NCI-H1930 (cell line): ENCODE measurements at regions not wholly inside any gene's neighbourhood (a gene's known extent, or its start where the extent isn't known, plus 50 kb on each side); places are given as distances from the start of the nearest gene placed in this dataset.
A peak's percentile ranks its signal among the peaks of the same experiment; 100 is the strongest.
"Not testable (repeated sequence)": the region's sequence is repeated elsewhere in the genome, so short reads cannot be mapped to it uniquely, and the experiment has no call there.

ENCODE experiments used
- DNase-seq, 2 experiments: peaks; one replicate each; lab custom pipeline; 2025; lab: John Stamatoyannopoulos, UW

- no peak for DNase-seq
These were observed 124.6 kb upstream of the CDK13 start for GRCh38 chr7:39825401-39825980.

- DNase-seq: no peak
These were observed 123.9 kb upstream of the CDK13 start for GRCh38 chr7:39826166-39826565.

- no peak for DNase-seq
These were observed 122.5 kb upstream of the CDK13 start for GRCh38 chr7:39827571-39827970.

- DNase-seq: no peak
These were observed 121.0 kb upstream of the CDK13 start for GRCh38 chr7:39829028-39829427.

DNA sequence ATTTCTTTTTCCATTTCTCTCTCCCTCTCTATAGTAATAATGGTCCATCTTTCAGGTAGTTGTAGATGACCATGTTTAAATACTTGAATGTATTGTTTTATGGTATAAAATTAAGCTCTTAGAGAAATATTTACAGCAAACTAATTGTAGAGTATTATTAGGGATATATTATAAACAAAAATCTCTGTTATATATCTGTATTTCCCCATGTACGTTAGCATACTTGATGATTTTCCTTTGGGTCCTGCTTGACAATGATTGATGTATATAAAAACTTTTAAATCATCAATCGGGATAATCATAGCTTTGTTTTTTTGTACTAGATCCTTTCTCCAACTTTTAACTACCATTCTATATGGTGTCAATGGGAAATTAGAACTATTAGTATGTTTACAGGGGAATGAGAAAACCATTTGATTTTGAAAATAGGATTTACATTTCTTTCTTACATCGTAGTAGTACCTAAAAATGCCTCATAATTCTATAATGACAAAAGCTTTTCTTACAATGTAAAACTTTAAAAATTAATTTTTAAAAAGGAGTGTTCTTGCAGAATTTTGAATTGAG, 117.5 kb upstream of the CDK13 start:
- DNase-seq: no peak

GRCh38 chr7:39833180-39833799, 116.8 kb upstream of the CDK13 start:
- peak; percentile 18 to 46 for DNase-seq

DNA sequence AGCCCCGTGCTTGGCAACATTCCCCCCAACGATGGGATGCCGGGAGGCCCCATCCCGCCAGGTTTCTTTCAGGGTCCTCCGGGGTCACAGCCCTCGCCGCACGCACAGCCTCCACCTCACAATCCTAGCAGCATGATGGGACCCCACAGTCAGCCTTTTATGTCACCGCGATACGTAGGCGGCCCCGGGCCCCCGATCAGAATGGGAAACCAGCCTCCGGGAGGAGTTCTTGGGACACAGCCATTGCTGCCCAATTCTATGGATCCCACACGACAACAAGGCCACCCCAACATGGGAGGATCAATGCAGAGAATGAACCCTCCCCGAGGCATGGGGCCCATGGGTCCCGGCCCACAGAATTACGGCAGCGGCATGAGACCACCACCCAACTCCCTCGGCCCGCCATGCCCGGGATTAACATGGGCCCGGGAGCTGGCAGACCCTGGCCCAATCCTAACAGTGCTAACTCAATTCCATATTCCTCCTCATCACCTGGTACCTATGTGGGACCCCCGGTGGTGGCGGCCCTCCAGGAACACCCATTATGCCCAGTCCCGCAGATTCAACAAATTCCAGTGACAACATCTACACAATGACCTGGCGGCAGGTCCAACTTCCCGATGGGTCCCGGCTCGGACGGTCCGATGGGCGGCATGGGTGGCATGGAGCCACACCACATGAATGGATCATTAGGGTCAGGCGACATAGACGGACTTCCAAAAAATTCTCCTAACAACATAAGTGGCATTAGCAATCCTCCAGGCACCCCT, 116.0 kb upstream of the CDK13 start:
- not testable (repeated sequence) for DNase-seq

DNA sequence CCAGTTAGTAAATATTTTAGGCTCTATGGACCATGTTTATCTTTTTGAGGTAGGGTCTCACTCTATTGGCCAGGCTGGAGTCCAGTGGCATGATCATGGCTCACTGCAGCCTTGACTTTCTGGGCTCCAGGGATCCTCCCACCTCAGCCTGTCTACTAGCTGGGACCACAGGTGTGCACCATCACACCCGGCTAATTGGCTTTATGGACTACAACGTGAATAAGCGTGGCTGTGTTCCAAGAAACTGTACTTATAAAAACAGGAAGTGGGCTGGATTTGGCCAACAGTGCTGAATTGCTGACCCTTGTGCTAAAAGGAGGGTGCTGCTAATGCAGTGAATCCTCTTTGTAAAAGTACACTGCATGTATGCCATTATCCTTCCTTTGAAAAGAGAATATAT, 111.7 kb upstream of the CDK13 start:
- no peak for DNase-seq

- no peak for DNase-seq
These were observed 105.0 kb upstream of the CDK13 start for GRCh38 chr7:39845006-39845405.

DNA sequence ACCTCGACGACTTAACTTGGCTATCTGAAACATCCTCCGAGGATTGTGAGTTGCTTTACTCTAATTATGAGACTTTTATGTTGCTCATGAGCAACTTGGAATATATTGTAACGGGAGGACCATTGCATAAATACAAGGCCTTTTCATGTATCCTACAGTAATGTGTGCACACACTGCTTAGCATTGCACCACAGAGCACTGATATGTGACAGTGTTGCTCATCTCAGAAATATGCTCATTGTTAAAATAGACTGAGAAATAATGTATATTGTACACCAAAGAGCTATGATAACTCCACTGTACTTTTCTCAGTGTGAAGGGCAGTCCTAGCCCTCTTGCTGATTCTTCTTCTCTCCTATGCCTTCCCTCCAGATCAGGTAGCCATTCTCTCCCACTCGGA, 102.8 kb upstream of the CDK13 start:
- DNase-seq: no peak

- no peak for DNase-seq
These were observed 98.5 kb upstream of the CDK13 start for GRCh38 chr7:39851466-39852045.

GRCh38 chr7:39854616-39855324, 95.3 kb upstream of the CDK13 start:
- not testable (repeated sequence) for DNase-seq

- no peak for DNase-seq
These were observed 94.8 kb upstream of the CDK13 start for GRCh38 chr7:39855325-39855674.

- DNase-seq: not testable (repeated sequence)
These were observed 86.3 kb upstream of the CDK13 start for GRCh38 chr7:39863675-39864322.

- DNase-seq: not testable (repeated sequence)
These were observed 80.1 kb upstream of the CDK13 start for GRCh38 chr7:39869888-39870522.

DNA sequence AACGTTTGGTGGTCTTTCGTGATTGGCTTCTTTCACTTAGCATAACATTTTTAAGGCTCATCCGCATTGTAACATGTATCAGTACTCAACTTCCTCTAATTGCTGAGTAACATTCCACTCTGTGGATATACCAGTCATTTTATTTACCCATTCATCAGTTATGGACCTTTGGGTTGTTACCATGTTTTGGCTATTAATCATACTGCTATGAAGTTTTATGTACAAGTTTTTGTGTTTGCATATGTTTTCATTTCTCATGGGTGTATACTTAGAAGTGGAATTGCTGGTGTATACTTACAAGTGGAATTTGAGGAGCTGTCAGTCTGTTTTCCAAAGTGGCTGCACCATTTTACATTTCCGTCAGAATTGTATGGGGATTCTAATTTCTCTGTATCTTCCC, 78.4 kb upstream of the CDK13 start:
- DNase-seq: not testable (repeated sequence)

- DNase-seq: no peak
These were observed 69.5 kb upstream of the CDK13 start for GRCh38 chr7:39880556-39880955.

GRCh38 chr7:39882148-39882784, 67.8 kb upstream of the CDK13 start:
- no peak for DNase-seq

DNA sequence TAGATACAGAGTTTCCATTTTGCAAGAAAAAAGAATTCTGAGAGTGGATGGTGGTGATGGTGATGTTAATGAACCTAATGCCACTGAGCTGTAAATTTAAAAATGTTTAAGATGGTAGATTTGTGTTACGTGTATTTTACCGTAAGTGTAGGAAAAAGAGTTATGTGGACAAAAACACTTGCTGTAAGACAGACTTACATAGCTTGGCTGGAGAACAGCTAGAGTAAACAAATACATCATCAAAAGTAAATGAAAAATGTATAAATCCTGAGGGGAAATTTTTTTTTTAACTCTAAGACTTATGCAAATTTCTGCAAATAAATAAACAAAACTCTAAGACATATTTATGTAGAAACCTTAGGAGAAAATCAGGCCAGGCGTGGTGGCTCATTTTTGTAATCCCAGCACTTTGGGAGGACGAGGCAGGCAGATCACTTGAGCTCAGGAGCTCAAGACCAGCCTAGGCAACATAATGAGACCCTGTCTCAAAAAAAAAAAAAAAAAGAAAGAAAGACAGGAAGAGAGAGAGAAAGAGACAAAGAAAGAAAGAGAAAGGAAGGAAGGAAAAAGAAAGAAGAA, 66.2 kb upstream of the CDK13 start:
- DNase-seq: no peak

DNA sequence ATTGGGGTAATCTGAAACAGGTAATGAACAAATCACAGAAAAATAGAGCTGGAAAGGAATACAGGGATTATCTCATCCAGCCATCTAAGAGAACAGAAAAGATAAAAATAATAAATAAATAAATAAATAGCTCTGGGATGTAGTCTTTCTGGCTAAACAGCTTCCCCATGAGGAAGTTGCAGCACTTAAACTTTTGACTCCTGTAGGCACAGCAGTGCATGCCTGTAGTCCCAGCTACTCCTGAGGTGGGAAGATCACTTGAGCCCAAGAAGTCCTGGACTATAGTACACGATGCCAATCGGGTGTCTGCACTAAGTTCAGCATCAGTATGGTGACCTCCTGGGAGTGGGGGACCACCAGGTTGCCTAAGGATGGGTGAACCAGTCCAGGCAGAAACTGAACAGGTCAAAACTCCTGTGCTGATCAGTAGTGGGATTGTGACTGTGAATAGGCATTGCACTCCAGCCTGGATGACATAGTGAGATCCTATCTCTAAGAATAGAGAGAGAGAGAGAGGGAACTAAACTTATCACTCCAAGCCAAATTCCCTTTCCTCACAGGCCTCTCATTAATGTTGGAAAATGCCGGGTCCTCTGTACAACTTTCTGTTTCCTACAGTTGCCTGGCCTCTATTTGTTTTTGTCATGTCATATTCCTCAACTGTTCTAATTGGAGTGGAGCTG, 61.7 kb upstream of the CDK13 start:
- no peak for DNase-seq
